ENCODE measurements at regions not wholly inside any gene's neighbourhood (a gene's known extent, or its start where the extent isn't known, plus 50 kb on each side); places are given as distances from the start of the nearest gene placed in this dataset.

GRCh38 chr7:45974540-45975360 is 53.7 kb upstream of the IGFBP3 start:
- no peak for DNase-seq

GRCh38 chr7:45973725-45974532 is 52.9 kb upstream of the IGFBP3 start:
- DNase-seq = no peak

GRCh38 chr7:45972629-45973312 is 51.7 kb upstream of the IGFBP3 start:
- no peak for DNase-seq

GRCh38 chr7:45971661-45972175 is 50.6 kb upstream of the IGFBP3 start:
- no peak for DNase-seq

DNA sequence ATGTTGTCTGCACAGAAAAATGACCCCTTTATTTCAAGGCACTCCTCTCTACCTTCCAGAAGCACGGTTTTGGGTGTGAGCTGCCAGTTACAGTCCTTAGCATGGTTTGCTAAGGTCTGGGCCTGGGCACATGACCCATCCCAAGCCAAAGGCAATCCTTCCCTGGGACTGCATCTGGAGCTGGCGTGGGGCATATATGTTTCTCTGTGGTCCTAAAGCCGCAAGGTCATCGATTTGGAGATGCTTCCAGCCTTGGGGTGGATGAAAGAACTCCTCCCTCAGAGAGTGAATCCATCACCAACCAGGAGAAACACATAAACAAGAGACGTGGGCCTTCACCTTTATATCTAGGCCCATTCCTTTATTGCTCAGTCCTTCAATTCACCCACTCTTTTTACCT is 50.1 kb upstream of the IGFBP3 start:
- no peak for DNase-seq
